ENCODE measurements at regions not wholly inside any gene's neighbourhood (a gene's known extent, or its start where the extent isn't known, plus 50 kb on each side); places are given as distances from the start of the nearest gene placed in this dataset.
A peak's percentile ranks its signal among the peaks of the same experiment; 100 is the strongest.

DNA sequence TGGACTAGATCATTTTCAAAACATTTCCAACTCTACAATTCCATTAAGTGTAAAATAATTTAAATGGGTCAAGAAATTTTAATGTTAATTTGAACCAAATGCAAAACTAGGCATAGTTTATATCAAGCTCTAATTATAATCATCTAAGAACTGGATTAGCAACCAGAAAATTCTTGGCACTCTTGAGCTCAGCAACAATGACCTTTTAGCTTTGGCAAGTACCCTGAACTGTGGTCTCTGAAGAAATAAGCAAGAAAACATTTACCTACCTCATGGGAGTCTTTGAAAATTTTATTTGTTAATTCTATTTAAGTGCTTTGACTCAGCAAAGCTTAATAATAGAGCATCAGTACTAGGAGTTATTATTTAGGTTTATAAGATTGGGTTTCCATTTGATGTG lies 313.2 kb downstream of the SATB2 start (continued):
- TF ChIP-seq, protein P1, sequence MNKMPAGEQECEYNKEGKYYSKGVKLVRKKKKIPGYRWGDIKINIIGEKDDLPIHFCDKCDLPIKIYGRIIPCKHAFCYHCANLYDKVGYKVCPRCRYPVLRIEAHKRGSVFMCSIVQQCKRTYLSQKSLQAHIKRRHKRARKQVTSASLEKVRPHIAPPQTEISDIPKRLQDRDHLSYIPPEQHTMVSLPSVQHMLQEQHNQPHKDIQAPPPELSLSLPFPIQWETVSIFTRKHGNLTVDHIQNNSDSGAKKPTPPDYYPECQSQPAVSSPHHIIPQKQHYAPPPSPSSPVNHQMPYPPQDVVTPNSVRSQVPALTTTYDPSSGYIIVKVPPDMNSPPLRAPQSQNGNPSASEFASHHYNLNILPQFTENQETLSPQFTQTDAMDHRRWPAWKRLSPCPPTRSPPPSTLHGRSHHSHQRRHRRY (tag by site-specific recombination; IDR thresholded peaks at IDR 0.05), result no peak
- TF ChIP-seq, protein P2, sequence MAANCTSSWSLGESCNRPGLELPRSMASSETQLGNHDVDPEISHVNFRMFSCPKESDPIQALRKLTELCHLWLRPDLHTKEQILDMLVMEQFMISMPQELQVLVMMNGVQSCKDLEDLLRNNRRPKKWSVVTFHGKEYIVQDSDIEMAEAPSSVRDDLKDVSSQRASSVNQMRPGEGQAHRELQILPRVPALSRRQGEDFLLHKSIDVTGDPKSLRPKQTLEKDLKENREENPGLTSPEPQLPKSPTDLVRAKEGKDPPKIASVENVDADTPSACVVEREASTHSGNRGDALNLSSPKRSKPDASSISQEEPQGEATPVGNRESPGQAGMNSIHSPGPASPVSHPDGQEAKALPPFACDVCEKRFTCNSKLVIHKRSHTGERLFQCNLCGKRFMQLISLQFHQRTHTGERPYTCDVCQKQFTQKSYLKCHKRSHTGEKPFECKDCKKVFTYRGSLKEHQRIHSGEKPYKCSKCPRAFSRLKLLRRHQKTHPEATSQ (tag by site-specific recombination; IDR thresholded peaks at IDR 0.05), result no peak
- no peak for TF ChIP-seq ZEB2 (tag by site-specific recombination; IDR thresholded peaks at IDR 0.05)
- TF ChIP-seq ZBTB21 (tag by site-specific recombination; IDR thresholded peaks at IDR 0.05), result no peak
- no peak for TF ChIP-seq KLF9 (tag by site-specific recombination; IDR thresholded peaks at IDR 0.05; ENCODE audit: low read depth)
- TF ChIP-seq, protein P3, sequence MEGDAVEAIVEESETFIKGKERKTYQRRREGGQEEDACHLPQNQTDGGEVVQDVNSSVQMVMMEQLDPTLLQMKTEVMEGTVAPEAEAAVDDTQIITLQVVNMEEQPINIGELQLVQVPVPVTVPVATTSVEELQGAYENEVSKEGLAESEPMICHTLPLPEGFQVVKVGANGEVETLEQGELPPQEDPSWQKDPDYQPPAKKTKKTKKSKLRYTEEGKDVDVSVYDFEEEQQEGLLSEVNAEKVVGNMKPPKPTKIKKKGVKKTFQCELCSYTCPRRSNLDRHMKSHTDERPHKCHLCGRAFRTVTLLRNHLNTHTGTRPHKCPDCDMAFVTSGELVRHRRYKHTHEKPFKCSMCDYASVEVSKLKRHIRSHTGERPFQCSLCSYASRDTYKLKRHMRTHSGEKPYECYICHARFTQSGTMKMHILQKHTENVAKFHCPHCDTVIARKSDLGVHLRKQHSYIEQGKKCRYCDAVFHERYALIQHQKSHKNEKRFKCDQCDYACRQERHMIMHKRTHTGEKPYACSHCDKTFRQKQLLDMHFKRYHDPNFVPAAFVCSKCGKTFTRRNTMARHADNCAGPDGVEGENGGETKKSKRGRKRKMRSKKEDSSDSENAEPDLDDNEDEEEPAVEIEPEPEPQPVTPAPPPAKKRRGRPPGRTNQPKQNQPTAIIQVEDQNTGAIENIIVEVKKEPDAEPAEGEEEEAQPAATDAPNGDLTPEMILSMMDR (tag by site-specific recombination; IDR thresholded peaks at IDR 0.05), result no peak
- no peak for TF ChIP-seq ZNF561 (tag by site-specific recombination; IDR thresholded peaks at IDR 0.05; ENCODE audit: borderline replicate concordance)

DNA sequence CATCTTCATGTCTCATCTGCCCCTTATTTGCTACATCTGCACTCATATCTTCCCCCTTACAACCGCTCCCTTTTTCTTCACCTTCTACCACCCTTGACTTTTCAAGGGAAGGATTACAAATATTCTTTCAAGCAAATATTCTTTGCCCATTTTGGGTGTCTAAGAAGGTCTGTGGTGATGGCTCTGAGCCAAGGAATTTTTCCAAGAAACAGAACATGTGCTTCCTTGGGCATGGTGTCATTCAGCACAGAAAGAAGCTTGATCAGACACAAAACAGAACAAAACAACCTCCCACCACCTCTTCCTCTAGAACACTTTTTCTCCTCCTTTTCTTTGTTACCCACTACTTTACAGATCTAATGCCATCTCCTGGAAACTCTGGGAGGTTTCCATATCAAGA lies 313.7 kb downstream of the SATB2 start:
- Histone ChIP-seq H3K4me3 (ENCODE audit: low read depth, low read length) (no peak overlapping the region), H3K36me3 (ENCODE audit: control insufficient read depth in 2 of 2, insufficient read depth in 1 of 2, low read length in 2 of 2) (no peaks in the 10 kb centered on the region), H3K9me3 (ENCODE audit: control insufficient read depth, insufficient read depth, low read depth, low read length) (no peaks in the 10 kb centered on the region), H3K4me1 (ENCODE audit: control insufficient read depth, insufficient read depth, low read length) (no peaks in the 10 kb centered on the region), H3K27ac (ENCODE audit: extremely low read depth, low read depth, low read length) (no peak overlapping the region)
- TF ChIP-seq ZNF311 (tag by site-specific recombination; IDR thresholded peaks at IDR 0.05; ENCODE audit: borderline replicate concordance) (no peak), ZNF433 (tag by site-specific recombination; IDR thresholded peaks at IDR 0.05; ENCODE audit: low read depth) (no peak), ZNF48 (tag by site-specific recombination; IDR thresholded peaks at IDR 0.05) (no peak), TCF7L2 (IDR thresholded peaks at IDR 0.05; ENCODE audit: borderline replicate concordance, low read depth, low read length) (no peak)
- TF ChIP-seq, protein P1 (tag by site-specific recombination; IDR thresholded peaks at IDR 0.05), result no peak
- TF ChIP-seq, protein P4, sequence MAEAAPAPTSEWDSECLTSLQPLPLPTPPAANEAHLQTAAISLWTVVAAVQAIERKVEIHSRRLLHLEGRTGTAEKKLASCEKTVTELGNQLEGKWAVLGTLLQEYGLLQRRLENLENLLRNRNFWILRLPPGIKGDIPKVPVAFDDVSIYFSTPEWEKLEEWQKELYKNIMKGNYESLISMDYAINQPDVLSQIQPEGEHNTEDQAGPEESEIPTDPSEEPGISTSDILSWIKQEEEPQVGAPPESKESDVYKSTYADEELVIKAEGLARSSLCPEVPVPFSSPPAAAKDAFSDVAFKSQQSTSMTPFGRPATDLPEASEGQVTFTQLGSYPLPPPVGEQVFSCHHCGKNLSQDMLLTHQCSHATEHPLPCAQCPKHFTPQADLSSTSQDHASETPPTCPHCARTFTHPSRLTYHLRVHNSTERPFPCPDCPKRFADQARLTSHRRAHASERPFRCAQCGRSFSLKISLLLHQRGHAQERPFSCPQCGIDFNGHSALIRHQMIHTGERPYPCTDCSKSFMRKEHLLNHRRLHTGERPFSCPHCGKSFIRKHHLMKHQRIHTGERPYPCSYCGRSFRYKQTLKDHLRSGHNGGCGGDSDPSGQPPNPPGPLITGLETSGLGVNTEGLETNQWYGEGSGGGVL (tag by site-specific recombination; IDR thresholded peaks at IDR 0.05), result no peak
- TF ChIP-seq, protein P5, sequence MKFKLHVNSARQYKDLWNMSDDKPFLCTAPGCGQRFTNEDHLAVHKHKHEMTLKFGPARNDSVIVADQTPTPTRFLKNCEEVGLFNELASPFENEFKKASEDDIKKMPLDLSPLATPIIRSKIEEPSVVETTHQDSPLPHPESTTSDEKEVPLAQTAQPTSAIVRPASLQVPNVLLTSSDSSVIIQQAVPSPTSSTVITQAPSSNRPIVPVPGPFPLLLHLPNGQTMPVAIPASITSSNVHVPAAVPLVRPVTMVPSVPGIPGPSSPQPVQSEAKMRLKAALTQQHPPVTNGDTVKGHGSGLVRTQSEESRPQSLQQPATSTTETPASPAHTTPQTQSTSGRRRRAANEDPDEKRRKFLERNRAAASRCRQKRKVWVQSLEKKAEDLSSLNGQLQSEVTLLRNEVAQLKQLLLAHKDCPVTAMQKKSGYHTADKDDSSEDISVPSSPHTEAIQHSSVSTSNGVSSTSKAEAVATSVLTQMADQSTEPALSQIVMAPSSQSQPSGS (tag by site-specific recombination; IDR thresholded peaks at IDR 0.05; ENCODE audit: low read depth), result no peak
- ChIA-PET POLR2A (no interaction called here), CTCF (no interaction called here)

DNA sequence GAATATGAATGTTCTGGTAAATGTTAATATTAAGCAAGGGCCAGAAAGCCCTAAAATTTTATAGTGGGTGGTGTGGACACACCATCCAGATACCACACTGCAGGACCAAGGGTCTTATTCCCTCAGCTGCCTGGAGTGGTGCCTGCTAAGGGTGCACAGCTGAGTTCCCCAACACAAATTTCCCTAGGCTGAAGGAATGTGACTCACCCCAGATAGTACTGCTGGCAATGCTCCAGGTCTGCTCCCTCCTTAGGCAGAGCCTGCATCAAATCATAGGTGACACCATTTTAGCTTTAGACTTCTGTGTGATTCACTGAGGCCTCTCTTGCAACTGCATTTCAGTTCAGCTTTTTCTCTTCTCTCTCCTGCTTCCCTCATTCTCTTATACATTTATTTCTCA lies 321.1 kb downstream of the SATB2 start:
- H3K9me3 ChIP-seq (ENCODE audit: control insufficient read depth, insufficient read depth, low read depth, low read length), result no peaks in the 10 kb centered on the region
- H3K4me1 ChIP-seq (ENCODE audit: control insufficient read depth, insufficient read depth, low read length), result no peaks in the 10 kb centered on the region
- POLR2A ChIA-PET, result no interaction called here
- CTCF ChIA-PET, result interaction anchor here (0.6 kb wide), 1 partner anchor 72 kb away, joined by 4 read pairs; no protein-coding TSS in a partner anchor
- H3K27ac ChIP-seq (ENCODE audit: extremely low read depth, low read depth, low read length), result no peak overlapping the region
- TF ChIP-seq ZNF549 (tag by site-specific recombination; IDR thresholded peaks at IDR 0.05) (no peak), ZBTB48 (tag by site-specific recombination; IDR thresholded peaks at IDR 0.05) (no peak), ZNF335 (tag by site-specific recombination; conservative IDR thresholded peaks at IDR 0.05) (peak; percentile 34; the same call in 1 of the 2 replicates)
- TF ChIP-seq, protein P6, sequence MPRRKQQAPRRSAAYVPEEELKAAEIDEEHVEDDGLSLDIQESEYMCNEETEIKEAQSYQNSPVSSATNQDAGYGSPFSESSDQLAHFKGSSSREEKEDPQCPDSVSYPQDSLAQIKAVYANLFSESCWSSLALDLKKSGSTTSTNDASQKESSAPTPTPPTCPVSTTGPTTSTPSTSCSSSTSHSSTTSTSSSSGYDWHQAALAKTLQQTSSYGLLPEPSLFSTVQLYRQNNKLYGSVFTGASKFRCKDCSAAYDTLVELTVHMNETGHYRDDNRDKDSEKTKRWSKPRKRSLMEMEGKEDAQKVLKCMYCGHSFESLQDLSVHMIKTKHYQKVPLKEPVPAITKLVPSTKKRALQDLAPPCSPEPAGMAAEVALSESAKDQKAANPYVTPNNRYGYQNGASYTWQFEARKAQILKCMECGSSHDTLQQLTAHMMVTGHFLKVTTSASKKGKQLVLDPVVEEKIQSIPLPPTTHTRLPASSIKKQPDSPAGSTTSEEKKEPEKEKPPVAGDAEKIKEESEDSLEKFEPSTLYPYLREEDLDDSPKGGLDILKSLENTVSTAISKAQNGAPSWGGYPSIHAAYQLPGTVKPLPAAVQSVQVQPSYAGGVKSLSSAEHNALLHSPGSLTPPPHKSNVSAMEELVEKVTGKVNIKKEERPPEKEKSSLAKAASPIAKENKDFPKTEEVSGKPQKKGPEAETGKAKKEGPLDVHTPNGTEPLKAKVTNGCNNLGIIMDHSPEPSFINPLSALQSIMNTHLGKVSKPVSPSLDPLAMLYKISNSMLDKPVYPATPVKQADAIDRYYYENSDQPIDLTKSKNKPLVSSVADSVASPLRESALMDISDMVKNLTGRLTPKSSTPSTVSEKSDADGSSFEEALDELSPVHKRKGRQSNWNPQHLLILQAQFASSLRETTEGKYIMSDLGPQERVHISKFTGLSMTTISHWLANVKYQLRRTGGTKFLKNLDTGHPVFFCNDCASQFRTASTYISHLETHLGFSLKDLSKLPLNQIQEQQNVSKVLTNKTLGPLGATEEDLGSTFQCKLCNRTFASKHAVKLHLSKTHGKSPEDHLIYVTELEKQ (tag by site-specific recombination; IDR thresholded peaks at IDR 0.05; ENCODE audit: borderline replicate concordance), result no peak
- TF ChIP-seq, protein P7, sequence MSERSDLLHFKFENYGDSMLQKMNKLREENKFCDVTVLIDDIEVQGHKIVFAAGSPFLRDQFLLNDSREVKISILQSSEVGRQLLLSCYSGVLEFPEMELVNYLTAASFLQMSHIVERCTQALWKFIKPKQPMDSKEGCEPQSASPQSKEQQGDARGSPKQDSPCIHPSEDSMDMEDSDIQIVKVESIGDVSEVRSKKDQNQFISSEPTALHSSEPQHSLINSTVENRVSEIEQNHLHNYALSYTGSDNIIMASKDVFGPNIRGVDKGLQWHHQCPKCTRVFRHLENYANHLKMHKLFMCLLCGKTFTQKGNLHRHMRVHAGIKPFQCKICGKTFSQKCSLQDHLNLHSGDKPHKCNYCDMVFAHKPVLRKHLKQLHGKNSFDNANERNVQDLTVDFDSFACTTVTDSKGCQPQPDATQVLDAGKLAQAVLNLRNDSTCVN (tag by site-specific recombination; optimal IDR thresholded peaks at IDR 0.05), result no peak
- no peak overlapping the region for H3K4me3 ChIP-seq (ENCODE audit: low read depth, low read length)
- no peaks in the 10 kb centered on the region for H3K36me3 ChIP-seq (ENCODE audit: control insufficient read depth in 2 of 2, insufficient read depth in 1 of 2, low read length in 2 of 2)
